ENCODE measurements at regions not wholly inside any gene's neighbourhood (a gene's known extent, or its start where the extent isn't known, plus 50 kb on each side); places are given as distances from the start of the nearest gene placed in this dataset.

DNA sequence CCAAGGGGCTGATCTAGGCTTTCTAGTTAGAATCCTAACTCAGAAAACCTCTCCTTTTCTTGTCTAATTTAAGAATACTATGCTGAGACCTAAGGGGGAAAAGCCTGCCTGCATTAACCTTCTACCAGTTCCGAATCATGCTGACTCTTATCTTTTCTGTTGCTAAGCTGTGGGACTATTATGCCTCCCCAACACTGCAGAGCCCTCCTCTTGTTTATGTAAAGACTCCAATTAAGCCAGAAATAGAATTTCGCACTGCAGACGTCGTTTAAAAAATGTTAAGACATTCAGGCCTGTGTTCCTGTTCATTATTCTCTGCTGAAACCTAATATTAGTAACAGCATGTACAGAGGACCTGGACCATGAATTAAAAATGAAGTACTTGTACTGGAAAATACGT is 310.6 kb upstream of the ATP11B start:
- TF ChIP-seq POLR2AphosphoS5 (IDR thresholded peaks at IDR 0.05; ENCODE audit: low read depth) (no peak), SPI1 (IDR thresholded peaks at IDR 0.05; ENCODE audit: borderline replicate concordance, low read depth) (no peak), GABPA (IDR thresholded peaks at IDR 0.05; ENCODE audit: low read depth) (no peak)
- TF ChIP-seq, protein P1, sequence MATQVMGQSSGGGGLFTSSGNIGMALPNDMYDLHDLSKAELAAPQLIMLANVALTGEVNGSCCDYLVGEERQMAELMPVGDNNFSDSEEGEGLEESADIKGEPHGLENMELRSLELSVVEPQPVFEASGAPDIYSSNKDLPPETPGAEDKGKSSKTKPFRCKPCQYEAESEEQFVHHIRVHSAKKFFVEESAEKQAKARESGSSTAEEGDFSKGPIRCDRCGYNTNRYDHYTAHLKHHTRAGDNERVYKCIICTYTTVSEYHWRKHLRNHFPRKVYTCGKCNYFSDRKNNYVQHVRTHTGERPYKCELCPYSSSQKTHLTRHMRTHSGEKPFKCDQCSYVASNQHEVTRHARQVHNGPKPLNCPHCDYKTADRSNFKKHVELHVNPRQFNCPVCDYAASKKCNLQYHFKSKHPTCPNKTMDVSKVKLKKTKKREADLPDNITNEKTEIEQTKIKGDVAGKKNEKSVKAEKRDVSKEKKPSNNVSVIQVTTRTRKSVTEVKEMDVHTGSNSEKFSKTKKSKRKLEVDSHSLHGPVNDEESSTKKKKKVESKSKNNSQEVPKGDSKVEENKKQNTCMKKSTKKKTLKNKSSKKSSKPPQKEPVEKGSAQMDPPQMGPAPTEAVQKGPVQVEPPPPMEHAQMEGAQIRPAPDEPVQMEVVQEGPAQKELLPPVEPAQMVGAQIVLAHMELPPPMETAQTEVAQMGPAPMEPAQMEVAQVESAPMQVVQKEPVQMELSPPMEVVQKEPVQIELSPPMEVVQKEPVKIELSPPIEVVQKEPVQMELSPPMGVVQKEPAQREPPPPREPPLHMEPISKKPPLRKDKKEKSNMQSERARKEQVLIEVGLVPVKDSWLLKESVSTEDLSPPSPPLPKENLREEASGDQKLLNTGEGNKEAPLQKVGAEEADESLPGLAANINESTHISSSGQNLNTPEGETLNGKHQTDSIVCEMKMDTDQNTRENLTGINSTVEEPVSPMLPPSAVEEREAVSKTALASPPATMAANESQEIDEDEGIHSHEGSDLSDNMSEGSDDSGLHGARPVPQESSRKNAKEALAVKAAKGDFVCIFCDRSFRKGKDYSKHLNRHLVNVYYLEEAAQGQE (IDR thresholded peaks at IDR 0.05; ENCODE audit: insufficient replicate concordance, low read depth), result no peak
- TF ChIP-seq, protein P2, sequence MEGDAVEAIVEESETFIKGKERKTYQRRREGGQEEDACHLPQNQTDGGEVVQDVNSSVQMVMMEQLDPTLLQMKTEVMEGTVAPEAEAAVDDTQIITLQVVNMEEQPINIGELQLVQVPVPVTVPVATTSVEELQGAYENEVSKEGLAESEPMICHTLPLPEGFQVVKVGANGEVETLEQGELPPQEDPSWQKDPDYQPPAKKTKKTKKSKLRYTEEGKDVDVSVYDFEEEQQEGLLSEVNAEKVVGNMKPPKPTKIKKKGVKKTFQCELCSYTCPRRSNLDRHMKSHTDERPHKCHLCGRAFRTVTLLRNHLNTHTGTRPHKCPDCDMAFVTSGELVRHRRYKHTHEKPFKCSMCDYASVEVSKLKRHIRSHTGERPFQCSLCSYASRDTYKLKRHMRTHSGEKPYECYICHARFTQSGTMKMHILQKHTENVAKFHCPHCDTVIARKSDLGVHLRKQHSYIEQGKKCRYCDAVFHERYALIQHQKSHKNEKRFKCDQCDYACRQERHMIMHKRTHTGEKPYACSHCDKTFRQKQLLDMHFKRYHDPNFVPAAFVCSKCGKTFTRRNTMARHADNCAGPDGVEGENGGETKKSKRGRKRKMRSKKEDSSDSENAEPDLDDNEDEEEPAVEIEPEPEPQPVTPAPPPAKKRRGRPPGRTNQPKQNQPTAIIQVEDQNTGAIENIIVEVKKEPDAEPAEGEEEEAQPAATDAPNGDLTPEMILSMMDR (IDR thresholded peaks at IDR 0.05; ENCODE audit: insufficient read depth, low read length), result no peak
- DNase-seq (ENCODE audit: low read depth in 1 of 2, low spot score in 1 of 2), result no peak
- Histone ChIP-seq H3K27ac (replicated peaks) (no peak overlapping the region), H3K27me3 (ENCODE audit: insufficient read depth, poor library complexity, severe bottlenecking) (no peaks in the 10 kb centered on the region), H3K4me3 (replicated peaks; ENCODE audit: insufficient read depth, low read length) (no peak overlapping the region)

- DNase-seq (ENCODE audit: low read depth in 1 of 2, low spot score in 1 of 2), result no peak
- Histone ChIP-seq H3K27me3 (ENCODE audit: insufficient read depth, poor library complexity, severe bottlenecking) (no peaks in the 10 kb centered on the region), H3K4me3 (replicated peaks; ENCODE audit: insufficient read depth, low read length) (no peak overlapping the region), H3K27ac (replicated peaks) (no peak overlapping the region)
- TF ChIP-seq, protein P2 (IDR thresholded peaks at IDR 0.05; ENCODE audit: insufficient read depth, low read length), result no peak
- TF ChIP-seq, protein P1 (IDR thresholded peaks at IDR 0.05; ENCODE audit: insufficient replicate concordance, low read depth), result no peak
- TF ChIP-seq GABPA (IDR thresholded peaks at IDR 0.05; ENCODE audit: low read depth), result no peak
Measured at GRCh38 chr3:182484682-182485081, 308.6 kb upstream of the ATP11B start.

GRCh38 chr3:182485301-182485700 is 308.0 kb upstream of the ATP11B start:
- H3K27ac ChIP-seq (replicated peaks), result no peak overlapping the region
- H3K4me3 ChIP-seq (replicated peaks; ENCODE audit: insufficient read depth, low read length), result no peak overlapping the region
- DNase-seq (ENCODE audit: low read depth in 1 of 2, low spot score in 1 of 2), result no peak
- H3K27me3 ChIP-seq (ENCODE audit: insufficient read depth, poor library complexity, severe bottlenecking), result no peaks in the 10 kb centered on the region
- TF ChIP-seq, protein P1 (IDR thresholded peaks at IDR 0.05; ENCODE audit: insufficient replicate concordance, low read depth), result no peak
- TF ChIP-seq, protein P2 (IDR thresholded peaks at IDR 0.05; ENCODE audit: insufficient read depth, low read length), result no peak
- TF ChIP-seq POLR2AphosphoS5 (IDR thresholded peaks at IDR 0.05; ENCODE audit: low read depth) (no peak), GABPA (IDR thresholded peaks at IDR 0.05; ENCODE audit: low read depth) (no peak), SPI1 (IDR thresholded peaks at IDR 0.05; ENCODE audit: borderline replicate concordance, low read depth) (no peak)

Measured in HL-60 (cell line).